ENCODE measurements at regions not wholly inside any gene's neighbourhood (a gene's known extent, or its start where the extent isn't known, plus 50 kb on each side); places are given as distances from the start of the nearest gene placed in this dataset.

- TF ChIP-seq CTCF (IDR thresholded peaks at IDR 0.05; ENCODE audit: low read depth, low read length, missing control alignments): no peak
- in situ Hi-C loops (cut with HindIII; ENCODE audit: low sequenced_read_pairs): no loop called here
- DNase-seq (ENCODE audit: low read depth): no peak
These were observed 340.2 kb downstream of the TBC1D32 start for GRCh38 chr6:120993929-120994572.

GRCh38 chr6:120992257-120992656, 342.0 kb downstream of the TBC1D32 start:
- in situ Hi-C loops (cut with HindIII; ENCODE audit: low sequenced_read_pairs): no loop called here
- H3K4me3 ChIP-seq (ENCODE audit: low read depth, low read length): no peak overlapping the region
- no peak for TF ChIP-seq CTCF (IDR thresholded peaks at IDR 0.05; ENCODE audit: low read depth, low read length, missing control alignments)
- no peak for DNase-seq (ENCODE audit: low read depth)

More at GRCh38 chr6:120993929-120994572, 340.2 kb downstream of the TBC1D32 start:
- H3K4me3 ChIP-seq (ENCODE audit: low read depth, low read length): no peak overlapping the region

- TF ChIP-seq CTCF (IDR thresholded peaks at IDR 0.05; ENCODE audit: low read depth, low read length, missing control alignments): no peak
- no peak overlapping the region for H3K4me3 ChIP-seq (ENCODE audit: low read depth, low read length)
- in situ Hi-C loops (cut with HindIII; ENCODE audit: low sequenced_read_pairs): no loop called here
- no peak for DNase-seq (ENCODE audit: low read depth)
These were observed 343.4 kb downstream of the TBC1D32 start for GRCh38 chr6:120990866-120991265.

- no peak overlapping the region for H3K4me3 ChIP-seq (ENCODE audit: low read depth, low read length)
- in situ Hi-C loops (cut with HindIII; ENCODE audit: low sequenced_read_pairs): no loop called here
- TF ChIP-seq CTCF (IDR thresholded peaks at IDR 0.05; ENCODE audit: low read depth, low read length, missing control alignments): no peak
- DNase-seq (ENCODE audit: low read depth): no peak
These were observed 352.4 kb downstream of the TBC1D32 start for GRCh38 chr6:120981835-120982234.

GRCh38 chr6:120966321-120966720, 368.0 kb downstream of the TBC1D32 start:
- in situ Hi-C loops (cut with HindIII; ENCODE audit: low sequenced_read_pairs): no loop called here
- no peak for DNase-seq (ENCODE audit: low read depth)
- H3K4me3 ChIP-seq (ENCODE audit: low read depth, low read length): no peak overlapping the region
- TF ChIP-seq CTCF (IDR thresholded peaks at IDR 0.05; ENCODE audit: low read depth, low read length, missing control alignments): no peak

- TF ChIP-seq CTCF (IDR thresholded peaks at IDR 0.05; ENCODE audit: low read depth, low read length, missing control alignments): no peak
- in situ Hi-C loops (cut with HindIII; ENCODE audit: low sequenced_read_pairs): no loop called here
- no peak overlapping the region for H3K4me3 ChIP-seq (ENCODE audit: low read depth, low read length)
- DNase-seq (ENCODE audit: low read depth): no peak
These were observed 368.5 kb downstream of the TBC1D32 start for GRCh38 chr6:120965814-120966213.
